Fibroblast of villous mesenchyme (primary cell): ENCODE measurements at regions not wholly inside any gene's neighbourhood (a gene's known extent, or its start where the extent isn't known, plus 50 kb on each side); places are given as distances from the start of the nearest gene placed in this dataset.
A peak's percentile ranks its signal among the peaks of the same experiment; 100 is the strongest.

Experiments
- DNase-seq: peaks from one replicate; pipeline ENCODE4 v3.0.0-alpha.2; 2010; ENCODE audit warnings: low read depth
- H3K4me3 ChIP-seq: 2 replicates; pipeline ENCODE4 v1.5.1; 2011; ENCODE audit warnings: low read depth, mild to moderate bottlenecking, low read length
- CTCF ChIP-seq: IDR thresholded peaks from 2 replicates; pipeline ENCODE4 v1.5.1; 2012; ENCODE audit warnings: low read depth, mild to moderate bottlenecking, low read length; ENCODE audit not compliant: insufficient read depth

DNA sequence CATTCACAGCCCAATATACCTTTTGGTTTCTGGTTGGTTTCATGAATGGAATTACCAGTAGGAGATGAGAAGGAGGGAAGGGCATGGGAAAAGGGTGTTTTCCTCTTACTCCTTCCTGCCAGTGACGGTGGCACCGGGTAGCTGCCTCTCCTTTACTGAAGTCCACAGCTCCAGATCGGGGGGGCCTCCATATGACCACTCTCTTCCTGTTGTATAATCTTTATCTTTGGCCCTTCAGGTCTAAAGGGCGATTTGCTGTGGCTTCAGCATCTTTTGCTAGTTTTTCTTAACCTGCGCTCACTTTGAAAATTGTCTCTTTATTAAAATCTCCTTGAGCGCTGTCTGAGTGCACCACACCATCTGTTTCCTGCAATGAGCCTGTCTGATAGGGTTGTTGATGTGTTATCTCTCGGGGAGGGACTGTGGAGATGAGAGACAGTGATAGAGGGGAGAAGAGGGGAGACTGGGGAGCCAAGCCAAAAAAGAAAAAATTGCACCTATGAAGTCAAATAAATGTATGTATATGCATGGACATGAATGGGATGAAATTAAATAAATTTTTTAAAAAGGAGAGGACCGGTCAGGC, 449.3 kb upstream of the KLF4 start:
- TF ChIP-seq CTCF = no peak

GRCh38 chr9:107935931-107936330, 446.4 kb upstream of the KLF4 start:
- TF ChIP-seq CTCF = no peak
- DNase-seq = no peak
- H3K4me3 ChIP-seq = no peak overlapping the region

More for the DNA sequence above, 449.3 kb upstream of the KLF4 start:
- H3K4me3 ChIP-seq = no peak overlapping the region
- DNase-seq = no peak

- no peak overlapping the region for H3K4me3 ChIP-seq
- TF ChIP-seq CTCF = no peak
- no peak for DNase-seq
Observed at GRCh38 chr9:107933516-107933915, 443.9 kb upstream of the KLF4 start.

- DNase-seq = no peak
- no peak for TF ChIP-seq CTCF
- H3K4me3 ChIP-seq = no peak overlapping the region
Observed at GRCh38 chr9:107933097-107933496, 443.5 kb upstream of the KLF4 start.

GRCh38 chr9:107932601-107933000, 443.0 kb upstream of the KLF4 start:
- no peak for TF ChIP-seq CTCF
- DNase-seq = no peak
- no peak overlapping the region for H3K4me3 ChIP-seq

GRCh38 chr9:107932046-107932445, 442.5 kb upstream of the KLF4 start:
- DNase-seq = peak; percentile 43

More at GRCh38 chr9:107932046-107932445, 442.5 kb upstream of the KLF4 start:
- no peak overlapping the region for H3K4me3 ChIP-seq
- no peak for TF ChIP-seq CTCF
